ENCODE measurements at regions not wholly inside any gene's neighbourhood (a gene's known extent, or its start where the extent isn't known, plus 50 kb on each side); places are given as distances from the start of the nearest gene placed in this dataset.

- no peak for DNase-seq (ENCODE audit: low spot score)
These were observed 124.5 kb upstream of the CSF3R start for GRCh38 chr1:36607263-36607651.

GRCh38 chr1:36606641-36607262 is 124.0 kb upstream of the CSF3R start:
- no peak for DNase-seq (ENCODE audit: low spot score)

GRCh38 chr1:36605942-36606640 is 123.4 kb upstream of the CSF3R start:
- DNase-seq (ENCODE audit: low spot score), result no peak

GRCh38 chr1:36603461-36603860 is 120.7 kb upstream of the CSF3R start:
- DNase-seq (ENCODE audit: low spot score), result no peak

GRCh38 chr1:36602184-36602583 is 119.5 kb upstream of the CSF3R start:
- DNase-seq (ENCODE audit: low spot score), result no peak

GRCh38 chr1:36599828-36600227 is 117.1 kb upstream of the CSF3R start:
- DNase-seq (ENCODE audit: low spot score), result no peak

- DNase-seq (ENCODE audit: low spot score), result no peak
These were observed 114.8 kb upstream of the CSF3R start for GRCh38 chr1:36597514-36597913.

GRCh38 chr1:36595921-36596320 is 113.2 kb upstream of the CSF3R start:
- no peak for DNase-seq (ENCODE audit: low spot score)

GRCh38 chr1:36595349-36595748 is 112.6 kb upstream of the CSF3R start:
- no peak for DNase-seq (ENCODE audit: low spot score)

GRCh38 chr1:36594023-36594422 is 111.3 kb upstream of the CSF3R start:
- no peak for DNase-seq (ENCODE audit: low spot score)

GRCh38 chr1:36591278-36591677 is 108.6 kb upstream of the CSF3R start:
- no peak for DNase-seq (ENCODE audit: low spot score)

- DNase-seq (ENCODE audit: low spot score), result no peak
These were observed 108.1 kb upstream of the CSF3R start for GRCh38 chr1:36590771-36591170.

GRCh38 chr1:36590264-36590663 is 107.6 kb upstream of the CSF3R start:
- no peak for DNase-seq (ENCODE audit: low spot score)

GRCh38 chr1:36588972-36589371 is 106.3 kb upstream of the CSF3R start:
- DNase-seq (ENCODE audit: low spot score), result no peak

- no peak for DNase-seq (ENCODE audit: low spot score)
These were observed 103.1 kb upstream of the CSF3R start for GRCh38 chr1:36585569-36586548.

GRCh38 chr1:36584874-36585453 is 102.3 kb upstream of the CSF3R start:
- DNase-seq (ENCODE audit: low spot score), result no peak

- DNase-seq (ENCODE audit: low spot score), result no peak
These were observed 101.5 kb upstream of the CSF3R start for GRCh38 chr1:36583980-36584782.

GRCh38 chr1:36583080-36583479 is 100.4 kb upstream of the CSF3R start:
- DNase-seq (ENCODE audit: low spot score), result no peak

GRCh38 chr1:36582066-36582755 is 99.5 kb upstream of the CSF3R start:
- no peak for DNase-seq (ENCODE audit: low spot score)

GRCh38 chr1:36580524-36580923 is 97.8 kb upstream of the CSF3R start:
- DNase-seq (ENCODE audit: low spot score), result no peak

GRCh38 chr1:36579039-36579438 is 96.3 kb upstream of the CSF3R start:
- DNase-seq (ENCODE audit: low spot score), result no peak

Measured in RKO (cell line).